HepG2 (cell line): ENCODE measurements at regions not wholly inside any gene's neighbourhood (a gene's known extent, or its start where the extent isn't known, plus 50 kb on each side); places are given as distances from the start of the nearest gene placed in this dataset.

Source experiments
- ATAC-seq: fragments of 200-7000 bp; cut with Tn5 transposase; 3 replicates; pipeline ENCODE4 v1.9.1; 2020; ENCODE audit warnings: mild to moderate bottlenecking, moderate library complexity
- BruUV-seq: library from RNA; stranded (reverse); fragments of 400-500 nt; replicated peaks from 2 replicates; lab custom pipeline; 2021; lab: Mats Ljungman, UMichigan
- CTCF ChIA-PET: fragments of 300-600 bp; formaldehyde crosslinking; extraction: SDS; loops from one replicate; lab custom pipeline; 2021; ENCODE audit warnings: low total read pairs, inconsistent platforms, low intra/inter-chr PET ratio; lab: Yijun Ruan, JAX
- POLR2A ChIA-PET: fragments of 350-600 bp; sonication (Branson Sonifier 250); formaldehyde crosslinking; loops from one replicate; lab custom pipeline; 2020; ENCODE audit warnings: antibody characterized with exemption, inconsistent platforms; lab: Yijun Ruan, JAX
- DNase-seq: peaks from one replicate; pipeline ENCODE4 v3.0.0-alpha.2; 2015; ENCODE audit warnings: low spot score
- FAIRE-seq: peaks from 3 replicates; lab custom pipeline; 2011; peaks lifted over from hg19 to GRCh38; lab: Jason Lieb, UNC
- H2AFZ ChIP-seq: one replicate; pipeline ENCODE4 v1.6.1; 2011; ENCODE audit warnings: low read length, inconsistent platforms
- H3K27ac ChIP-seq: fragments of 300-600 bp; 3 replicates; pipeline ENCODE4 v1.8.0; 2011; ENCODE audit warnings: mixed run types, mild to moderate bottlenecking, mixed read lengths, low read length, inconsistent platforms; ENCODE audit not compliant: insufficient read depth; ENCODE audit errors: extremely low read length
- H3K27me3 ChIP-seq, 2 experiments: fragments of 200-600 bp in 1 of 2; 2 replicates in 1 of 2; 3 replicates in 1 of 2; pipeline versions ENCODE4 v1.6.0 to v1.8.0; 2011; ENCODE audit warnings: low read length in 2 of 2, mild to moderate bottlenecking in 2 of 2, moderate library complexity in 2 of 2, inconsistent platforms in 1 of 2; ENCODE audit not compliant: insufficient read depth in 2 of 2, control insufficient read depth in 1 of 2
- H3K36me3 ChIP-seq, 2 experiments: fragments of 200-600 bp in 1 of 2; replicated peaks in 1 of 2; 2 replicates in 1 of 2; 3 replicates in 1 of 2; pipeline versions ENCODE4 v1.5.1 to v1.8.0; 2011; ENCODE audit warnings: low read length in 2 of 2, inconsistent platforms in 1 of 2; ENCODE audit not compliant: insufficient read depth in 2 of 2, control insufficient read depth in 1 of 2
- H3K4me1 ChIP-seq: 2 replicates; pipeline ENCODE4 v1.5.1; 2012; ENCODE audit warnings: low read length, inconsistent platforms; ENCODE audit not compliant: insufficient read depth
- H3K4me2 ChIP-seq: 2 replicates; pipeline ENCODE4 v1.6.0; 2011; ENCODE audit warnings: low read depth, low read length, inconsistent platforms
- H3K4me3 ChIP-seq, 3 experiments: fragments of 200-600 bp in 1 of 3; sonication (generic), shearing (Covaris generic) in 1 of 3; replicated peaks in 1 of 3; 2 replicates each; pipeline ENCODE4 v1.5.1; 2011 to 2016; ENCODE audit warnings: low read length in 3 of 3, inconsistent platforms in 2 of 3, low read depth in 2 of 3, mild to moderate bottlenecking in 2 of 3, control low read depth in 1 of 3, mixed read lengths in 1 of 3; ENCODE audit not compliant: insufficient read depth in 1 of 3
- H3K79me2 ChIP-seq: one replicate; pipeline ENCODE4 v1.6.1; 2011; ENCODE audit warnings: low read length, inconsistent platforms; ENCODE audit not compliant: insufficient read depth
- H3K9ac ChIP-seq: 2 replicates; pipeline ENCODE4 v1.6.0; 2011; ENCODE audit warnings: mild to moderate bottlenecking, low read depth, low read length, inconsistent platforms; ENCODE audit not compliant: insufficient read depth
- H3K9me3 ChIP-seq: 2 replicates; pipeline ENCODE4 v1.5.1; 2012; ENCODE audit warnings: mild to moderate bottlenecking, low read length
- H4K20me1 ChIP-seq: 2 replicates; pipeline ENCODE4 v1.6.0; 2011; ENCODE audit warnings: inconsistent platforms, mild to moderate bottlenecking, low read length, moderate library complexity; ENCODE audit not compliant: insufficient read depth
- DNMT3B ChIP-seq: conservative IDR thresholded peaks from 2 replicates; pipeline ENCODE4 v1.6.1; 2016; ENCODE audit warnings: missing biosample characterization, control low read depth
- KLF12 ChIP-seq: sonication (generic); formaldehyde crosslinking; IDR thresholded peaks from 2 replicates; pipeline ENCODE4 v1.4.0; 2020; ENCODE audit warnings: missing genetic modification reagents, borderline replicate concordance
- ZNF615 ChIP-seq: sonication (generic); formaldehyde crosslinking; IDR thresholded peaks from 2 replicates; pipeline ENCODE4 v1.5.0; 2020; ENCODE audit warnings: mild to moderate bottlenecking, missing genetic modification reagents, borderline replicate concordance
- WGBS: methylation state at CpG from one replicate; pipeline ENCODE4 v1.1.6; 2017; ENCODE audit warnings: low lambda C conversion rate; 5-methylcytosine and 5-hydroxymethylcytosine counted together
- in situ Hi-C: cut with HindIII; loops from 2 replicates; pipeline ENCODE4 v1.10.0; 2017; ENCODE audit warnings: low pct_unique_long_range_greater_than_20kb; ENCODE audit not compliant: extremely low pct_ligation_motif_present
- intact Hi-C: fragments of 100-400 bp; cut with micrococcal nuclease; formaldehyde crosslinking; loops from one replicate; pipeline ENCODE4 v1.10.0; 2022; ENCODE audit not compliant: unreplicated experiment
- TF ChIP-seq, protein P1 (sequence below): sonication (generic); formaldehyde crosslinking; IDR thresholded peaks from 2 replicates; pipeline ENCODE4 v1.4.0; 2020; ENCODE audit warnings: missing genetic modification reagents, borderline replicate concordance

DNA sequence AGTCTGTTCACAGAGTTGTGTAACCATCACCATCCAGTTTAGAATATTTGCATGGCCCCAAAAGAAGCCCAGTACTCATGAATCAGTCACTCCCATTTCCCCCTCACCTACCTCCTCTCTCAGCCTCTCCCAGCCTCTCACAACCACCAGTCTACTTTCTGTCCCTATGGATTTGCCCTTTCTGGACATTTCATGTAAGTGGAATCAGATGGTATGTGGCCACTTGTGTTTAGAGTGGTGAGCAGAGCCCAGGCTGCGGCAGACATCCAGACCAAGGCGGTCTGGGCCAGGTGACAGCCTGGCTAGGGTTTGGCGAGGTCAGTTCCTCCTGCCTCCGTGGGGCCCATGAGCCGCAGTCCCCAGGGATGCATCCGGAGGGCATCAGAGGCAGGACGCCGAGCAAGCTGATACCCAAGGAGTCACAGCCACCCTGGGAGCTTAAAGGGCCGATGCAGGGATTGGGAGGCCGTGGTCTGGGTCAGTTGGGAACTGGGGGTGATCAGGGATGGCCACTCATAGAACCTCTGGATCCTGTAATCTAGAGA, 53.3 kb upstream of the CLDN5 start:
- Histone ChIP-seq H3K79me2 (no peaks in the 10 kb centered on the region), H3K9ac (no peak overlapping the region), H3K4me2 (no peak overlapping the region), H3K9me3 (no peaks in the 10 kb centered on the region), H3K36me3 (no peaks in the 10 kb centered on the region), H3K27me3 (peaks cover 2 to 46% of the 10 kb centered on the region in 2 experiments; a peak in 4 of 5 replicates), H3K4me3 (no peak overlapping the region), H2AFZ (no peak overlapping the region), H4K20me1 (no peaks in the 10 kb centered on the region), H3K27ac (no peak overlapping the region), H3K4me1 (no peaks in the 10 kb centered on the region)
- intact Hi-C loops (no loop called here), in situ Hi-C loops (no loop called here)
- ATAC-seq: no peak; the same call in 2 of the 3 replicates
- no peak for DNase-seq
- POLR2A ChIA-PET: no interaction called here
- no TSS peak for BruUV-seq
- TF ChIP-seq DNMT3B (no peak), KLF12 (CRISPR knock-in tag) (no peak), ZNF615 (CRISPR knock-in tag) (no peak)
- TF ChIP-seq, protein P1, sequence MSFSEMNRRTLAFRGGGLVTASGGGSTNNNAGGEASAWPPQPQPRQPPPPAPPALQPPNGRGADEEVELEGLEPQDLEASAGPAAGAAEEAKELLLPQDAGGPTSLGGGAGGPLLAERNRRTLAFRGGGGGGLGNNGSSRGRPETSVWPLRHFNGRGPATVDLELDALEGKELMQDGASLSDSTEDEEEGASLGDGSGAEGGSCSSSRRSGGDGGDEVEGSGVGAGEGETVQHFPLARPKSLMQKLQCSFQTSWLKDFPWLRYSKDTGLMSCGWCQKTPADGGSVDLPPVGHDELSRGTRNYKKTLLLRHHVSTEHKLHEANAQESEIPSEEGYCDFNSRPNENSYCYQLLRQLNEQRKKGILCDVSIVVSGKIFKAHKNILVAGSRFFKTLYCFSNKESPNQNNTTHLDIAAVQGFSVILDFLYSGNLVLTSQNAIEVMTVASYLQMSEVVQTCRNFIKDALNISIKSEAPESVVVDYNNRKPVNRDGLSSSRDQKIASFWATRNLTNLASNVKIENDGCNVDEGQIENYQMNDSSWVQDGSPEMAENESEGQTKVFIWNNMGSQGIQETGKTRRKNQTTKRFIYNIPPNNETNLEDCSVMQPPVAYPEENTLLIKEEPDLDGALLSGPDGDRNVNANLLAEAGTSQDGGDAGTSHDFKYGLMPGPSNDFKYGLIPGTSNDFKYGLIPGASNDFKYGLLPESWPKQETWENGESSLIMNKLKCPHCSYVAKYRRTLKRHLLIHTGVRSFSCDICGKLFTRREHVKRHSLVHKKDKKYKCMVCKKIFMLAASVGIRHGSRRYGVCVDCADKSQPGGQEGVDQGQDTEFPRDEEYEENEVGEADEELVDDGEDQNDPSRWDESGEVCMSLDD (CRISPR knock-in tag): no peak
- no peak for FAIRE-seq
- CTCF ChIA-PET: no interaction called here
- WGBS: 24% methylated on average over 5 of the region's 10 CpGs
